HCT116 (cell line): ENCODE measurements at regions not wholly inside any gene's neighbourhood (a gene's known extent, or its start where the extent isn't known, plus 50 kb on each side); places are given as distances from the start of the nearest gene placed in this dataset.

Experiments
- ATAC-seq: fragments of 200-7000 bp; cut with Tn5 transposase; 2 replicates; pipeline ENCODE4 v1.9.1; 2020; ENCODE audit warnings: mild to moderate bottlenecking, moderate library complexity
- BruUV-seq: library from RNA; stranded (reverse); fragments of 400-500 nt; replicated peaks from 2 replicates; lab custom pipeline; 2021; lab: Mats Ljungman, UMichigan
- CTCF ChIA-PET: fragments of 300-600 bp; sonication (Branson Sonifier 250); formaldehyde crosslinking; loops from one replicate; lab custom pipeline; 2021; ENCODE audit warnings: antibody characterized with exemption; lab: Charles Lee
- POLR2A ChIA-PET: fragments of 300-600, 350-600 bp; sonication (Branson Sonifier 250); formaldehyde crosslinking; loops from one replicate; lab custom pipeline; 2021; ENCODE audit warnings: antibody characterized with exemption; lab: Charles Lee
- RAD21 ChIA-PET, 2 experiments: fragments of 300-600 bp; sonication (Branson Sonifier 250); formaldehyde crosslinking; loops; one replicate each; lab custom pipeline; 2023; ENCODE audit warnings: low total read pairs in 2 of 2; ENCODE audit not compliant: uncharacterized antibody in 2 of 2, unreplicated experiment in 2 of 2, low non-redundant PET in 1 of 2; lab: Charles Lee
- DNase-seq: peaks from one replicate; pipeline ENCODE4 v3.0.0-alpha.2; 2010; ENCODE audit warnings: low read depth, low spot score
- H2AFZ ChIP-seq: fragments of 200-600 bp; shearing (Covaris generic), sonication (generic); 2 replicates; pipeline ENCODE4 v1.6.1; 2017; ENCODE audit warnings: low read depth, mixed run types, mixed read lengths, antibody characterized with exemption, low read length; ENCODE audit not compliant: poor library complexity, severe bottlenecking
- H3K27ac ChIP-seq: 2 replicates; pipeline ENCODE4 v1.5.1; 2012; ENCODE audit warnings: low read depth, low read length
- H3K27me3 ChIP-seq: fragments of 200-600 bp; sonication (generic); 2 replicates; pipeline ENCODE4 v1.6.1; 2016; ENCODE audit warnings: mixed run types, low read length, mixed read lengths; ENCODE audit not compliant: insufficient read depth
- H3K36me3 ChIP-seq, 2 experiments: fragments of 200-500 bp in 1 of 2; fragments of 200-600 bp in 1 of 2; sonication (Bioruptor generic) in 1 of 2; sonication (generic) in 1 of 2; 2 replicates each; pipeline versions ENCODE4 v1.5.1 to v1.6.1; 2014 to 2016; ENCODE audit warnings: low read length in 2 of 2, inconsistent platforms in 1 of 2, mixed read lengths in 1 of 2, mixed run types in 1 of 2; ENCODE audit not compliant: insufficient read depth in 2 of 2, control insufficient read depth in 1 of 2
- H3K4me1 ChIP-seq, 2 experiments: fragments of 200-600 bp in 1 of 2; sonication (generic) in 1 of 2; 2 replicates each; pipeline versions ENCODE4 v1.5.1 to v1.6.1; 2012 to 2017; ENCODE audit warnings: low read length in 2 of 2, inconsistent platforms in 1 of 2, mild to moderate bottlenecking in 1 of 2, mixed read lengths in 1 of 2, mixed run types in 1 of 2, moderate library complexity in 1 of 2; ENCODE audit not compliant: insufficient read depth in 2 of 2, control insufficient read depth in 1 of 2
- H3K4me2 ChIP-seq: fragments of 200-600 bp; sonication (generic); 2 replicates; pipeline ENCODE4 v1.6.1; 2017; ENCODE audit warnings: mixed run types, low read length, mixed read lengths
- H3K4me3 ChIP-seq, 2 experiments: fragments of 200-600 bp in 1 of 2; sonication (generic) in 1 of 2; replicated peaks in 1 of 2; 2 replicates each; pipeline ENCODE4 v1.5.1; 2011 to 2016; ENCODE audit warnings: low read length in 2 of 2, control low read depth in 1 of 2, low read depth in 1 of 2, mild to moderate bottlenecking in 1 of 2, mixed read lengths in 1 of 2, mixed run types in 1 of 2
- H3K79me2 ChIP-seq: fragments of 200-600 bp; sonication (generic); 2 replicates; pipeline ENCODE4 v1.6.1; 2017; ENCODE audit warnings: mild to moderate bottlenecking, mixed run types, low read length, moderate library complexity, mixed read lengths; ENCODE audit not compliant: insufficient read depth
- H3K9ac ChIP-seq: fragments of 200-600 bp; sonication (generic); 2 replicates; pipeline ENCODE4 v1.6.1; 2016; ENCODE audit warnings: low read length, mixed read lengths
- H3K9me2 ChIP-seq: fragments of 200-600 bp; sonication (generic), shearing (Covaris generic); 2 replicates; pipeline ENCODE4 v1.6.1; 2017; ENCODE audit warnings: mixed run types, mild to moderate bottlenecking, moderate library complexity; ENCODE audit not compliant: insufficient read depth
- H3K9me3 ChIP-seq, 2 experiments: fragments of 200-500 bp in 1 of 2; fragments of 200-600 bp in 1 of 2; sonication (Bioruptor generic) in 1 of 2; sonication (generic) in 1 of 2; 2 replicates each; pipeline ENCODE4 v1.6.1; 2014 to 2017; ENCODE audit warnings: low read length in 2 of 2, mixed read lengths in 2 of 2, inconsistent platforms in 1 of 2, low read depth in 1 of 2, mild to moderate bottlenecking in 1 of 2, mixed run types in 1 of 2, moderate library complexity in 1 of 2; ENCODE audit not compliant: control insufficient read depth in 1 of 2, insufficient read depth in 1 of 2
- H4K20me1 ChIP-seq: fragments of 200-600 bp; sonication (generic), shearing (Covaris generic); 2 replicates; pipeline ENCODE4 v1.6.1; 2017; ENCODE audit warnings: mixed run types, mild to moderate bottlenecking, moderate library complexity; ENCODE audit not compliant: insufficient read depth
- ATF3 ChIP-seq: IDR thresholded peaks from 2 replicates; pipeline ENCODE4 v1.6.1; 2012
- CEBPB ChIP-seq: IDR thresholded peaks from 2 replicates; pipeline ENCODE4 v1.6.1; 2012; ENCODE audit warnings: low read depth
- EGR1 ChIP-seq: IDR thresholded peaks from 2 replicates; pipeline ENCODE4 v1.6.1; 2012; ENCODE audit warnings: low read depth
- ELF1 ChIP-seq: IDR thresholded peaks from 2 replicates; pipeline ENCODE4 v1.6.1; 2012; ENCODE audit warnings: low read depth, borderline replicate concordance
- EZH2 ChIP-seq: fragments of 200-600 bp; sonication (generic); IDR thresholded peaks from 2 replicates; pipeline ENCODE4 v1.6.1; 2017; ENCODE audit warnings: antibody characterized with exemption, mixed run types
- FOSL1 ChIP-seq: IDR thresholded peaks from 2 replicates; pipeline ENCODE4 v1.6.1; 2012; ENCODE audit warnings: low read depth
- JUND ChIP-seq: IDR thresholded peaks from 2 replicates; pipeline ENCODE4 v1.6.1; 2012
- POLR2AphosphoS5 ChIP-seq: IDR thresholded peaks from 2 replicates; pipeline ENCODE4 v1.6.1; 2011; ENCODE audit warnings: mild to moderate bottlenecking, low read depth, low read length, moderate library complexity
- RAD21 ChIP-seq: IDR thresholded peaks from 2 replicates; pipeline ENCODE4 v1.6.1; 2012; ENCODE audit warnings: low read depth, mild to moderate bottlenecking
- SP1 ChIP-seq: IDR thresholded peaks from 2 replicates; pipeline ENCODE4 v1.6.1; 2012; ENCODE audit warnings: low read depth
- TCF7L2 ChIP-seq: IDR thresholded peaks from 2 replicates; pipeline ENCODE4 v1.7.0; 2011; ENCODE audit warnings: borderline replicate concordance, inconsistent platforms; ENCODE audit not compliant: insufficient read depth, insufficient read length; ENCODE audit errors: extremely low read depth
- YY1 ChIP-seq: IDR thresholded peaks from 2 replicates; pipeline ENCODE4 v1.6.1; 2011; ENCODE audit warnings: low read length, low read depth, moderate library complexity, mild to moderate bottlenecking; ENCODE audit not compliant: insufficient replicate concordance; ENCODE audit errors: extremely low read depth
- ZBTB33 ChIP-seq: IDR thresholded peaks from 2 replicates; pipeline ENCODE4 v1.6.1; 2011; ENCODE audit warnings: mild to moderate bottlenecking, low read length, moderate library complexity; ENCODE audit not compliant: insufficient replicate concordance; ENCODE audit errors: extremely low read depth
- ZFX ChIP-seq: fragments of 450-650 bp; IDR thresholded peaks from 2 replicates; pipeline ENCODE4 v1.6.1; 2017
- intact Hi-C: fragments of 100-400 bp; cut with micrococcal nuclease; formaldehyde crosslinking; loops from 2 replicates; pipeline ENCODE4 v1.10.0; 2022

- H3K79me2 ChIP-seq, result no peaks in the 10 kb centered on the region
- no TSS peak for BruUV-seq
- POLR2A ChIA-PET, result no interaction called here
Measured at GRCh38 chr10:123550675-123551096, 115.5 kb upstream of the GPR26 start.

GRCh38 chr10:123551259-123551658, 114.9 kb upstream of the GPR26 start:
- POLR2A ChIA-PET, result no interaction called here

More at GRCh38 chr10:123550675-123551096, 115.5 kb upstream of the GPR26 start:
- no peak overlapping the region for H2AFZ ChIP-seq
- no peak overlapping the region for H3K4me2 ChIP-seq
- ATAC-seq, result peak; percentile 44; the same call in 1 of the 2 replicates
- no peak overlapping the region for H3K9ac ChIP-seq
- H3K9me3 ChIP-seq, result no peaks in the 10 kb centered on the region
- intact Hi-C loops, result no loop called here
- H3K27me3 ChIP-seq, result no peaks in the 10 kb centered on the region
- H3K4me3 ChIP-seq, result no peak overlapping the region
- TF ChIP-seq FOSL1, result no peak
- TF ChIP-seq ZFX, result no peak
- no peak for TF ChIP-seq ZBTB33
- TF ChIP-seq ELF1, result no peak
- TF ChIP-seq TCF7L2, result no peak
- TF ChIP-seq JUND, result no peak
- no peak for TF ChIP-seq SP1
- no peak for TF ChIP-seq CEBPB
- no peak for TF ChIP-seq EGR1
- no peaks in the 10 kb centered on the region for H3K4me1 ChIP-seq
- no peak for DNase-seq
- no peaks in the 10 kb centered on the region for H4K20me1 ChIP-seq
- ChIA-PET RAD21 (no interaction called here), CTCF (interaction anchor here (1.7 kb wide), 1 partner anchor 23 kb away, joined by 4 read pairs; no protein-coding TSS in a partner anchor)
- H3K9me2 ChIP-seq, result no peaks in the 10 kb centered on the region
- no peaks in the 10 kb centered on the region for H3K36me3 ChIP-seq
- H3K27ac ChIP-seq, result no peak overlapping the region

More at GRCh38 chr10:123551259-123551658, 114.9 kb upstream of the GPR26 start:
- H3K9me2 ChIP-seq, result no peaks in the 10 kb centered on the region
- H3K27ac ChIP-seq, result no peak overlapping the region
- no TSS peak for BruUV-seq
- DNase-seq (no peak), ATAC-seq (no peak)
- TF ChIP-seq RAD21, result no peak
- TF ChIP-seq JUND, result no peak
- no peak for TF ChIP-seq ZFX
- TF ChIP-seq EGR1, result no peak
- TF ChIP-seq CEBPB, result no peak
- no peak for TF ChIP-seq POLR2AphosphoS5
- TF ChIP-seq FOSL1, result no peak
- TF ChIP-seq YY1, result no peak
- no peak for TF ChIP-seq EZH2
- no peak for TF ChIP-seq ELF1
- no peak for TF ChIP-seq ATF3
- intact Hi-C loops, result no loop called here
- H3K36me3 ChIP-seq, result no peaks in the 10 kb centered on the region
- no peak overlapping the region for H3K9ac ChIP-seq
- no peak overlapping the region for H2AFZ ChIP-seq
- H3K79me2 ChIP-seq, result no peaks in the 10 kb centered on the region
- H3K4me1 ChIP-seq, result no peaks in the 10 kb centered on the region
- no peaks in the 10 kb centered on the region for H4K20me1 ChIP-seq
- H3K27me3 ChIP-seq, result no peaks in the 10 kb centered on the region
- no peak overlapping the region for H3K4me3 ChIP-seq
- CTCF ChIA-PET, result interaction anchor here (1.7 kb wide), 1 partner anchor 22 kb away, joined by 4 read pairs; no protein-coding TSS in a partner anchor
- RAD21 ChIA-PET, result no interaction called here
- no peak overlapping the region for H3K4me2 ChIP-seq
- H3K9me3 ChIP-seq, result no peaks in the 10 kb centered on the region
